NCI-H2107 (cell line): ENCODE measurements at regions not wholly inside any gene's neighbourhood (a gene's known extent, or its start where the extent isn't known, plus 50 kb on each side); places are given as distances from the start of the nearest gene placed in this dataset.
"Not testable (repeated sequence)": the region's sequence is repeated elsewhere in the genome, so short reads cannot be mapped to it uniquely, and the experiment has no call there.

ENCODE experiments used
- DNase-seq: peaks from one replicate; lab custom pipeline; 2025; lab: John Stamatoyannopoulos, UW

- no peak for DNase-seq
Observed at GRCh38 chrX:46366381-46367207, 178.6 kb downstream of the ZNF674 start.

GRCh38 chrX:46354481-46354880 is 190.7 kb downstream of the ZNF674 start:
- DNase-seq = no peak

DNA sequence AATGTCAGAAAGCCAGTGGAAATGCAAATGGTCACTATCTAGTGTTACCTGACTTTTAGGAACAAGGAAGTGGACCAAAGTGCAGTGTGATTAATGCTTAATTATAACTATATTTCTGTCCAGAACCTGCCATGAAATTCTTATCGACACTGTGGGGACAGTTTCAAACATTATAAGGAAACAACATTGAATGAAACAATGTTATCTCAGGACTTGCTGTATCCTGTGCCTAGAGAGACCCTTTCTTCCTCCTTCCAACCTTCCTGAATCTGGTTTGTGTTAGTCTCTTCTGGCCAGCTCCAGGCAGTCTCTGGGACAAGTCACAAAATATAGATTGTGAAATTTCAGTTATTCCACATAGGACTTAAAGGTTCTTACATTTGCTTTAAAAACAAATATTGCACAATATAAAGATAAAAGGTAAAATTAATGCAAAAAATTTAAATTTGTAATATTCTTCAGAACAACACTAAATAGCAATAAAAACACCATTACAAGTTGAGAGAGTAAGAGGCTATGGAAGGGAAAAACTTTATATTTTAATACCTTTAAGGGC is 203.4 kb downstream of the ZNF674 start:
- no peak for DNase-seq

DNA sequence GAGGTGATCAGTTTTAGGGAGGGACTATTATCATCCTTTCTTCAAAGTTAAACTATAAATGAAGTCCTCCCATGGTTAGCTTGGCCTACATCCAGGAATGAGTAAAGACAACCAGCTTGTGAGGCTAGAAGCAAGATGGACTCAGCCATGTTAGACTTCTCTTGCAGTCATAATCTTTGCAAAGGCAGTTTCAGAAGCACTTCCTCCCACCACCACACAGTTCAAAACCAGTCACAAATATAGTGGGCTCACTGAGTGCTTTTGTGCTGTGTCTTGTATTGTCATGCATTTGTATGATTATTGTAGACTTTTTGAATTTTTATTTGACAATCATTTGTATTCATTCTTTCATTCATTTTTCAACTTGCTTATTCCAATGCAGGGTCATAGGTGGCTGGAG is 204.5 kb downstream of the ZNF674 start:
- no peak for DNase-seq

DNA sequence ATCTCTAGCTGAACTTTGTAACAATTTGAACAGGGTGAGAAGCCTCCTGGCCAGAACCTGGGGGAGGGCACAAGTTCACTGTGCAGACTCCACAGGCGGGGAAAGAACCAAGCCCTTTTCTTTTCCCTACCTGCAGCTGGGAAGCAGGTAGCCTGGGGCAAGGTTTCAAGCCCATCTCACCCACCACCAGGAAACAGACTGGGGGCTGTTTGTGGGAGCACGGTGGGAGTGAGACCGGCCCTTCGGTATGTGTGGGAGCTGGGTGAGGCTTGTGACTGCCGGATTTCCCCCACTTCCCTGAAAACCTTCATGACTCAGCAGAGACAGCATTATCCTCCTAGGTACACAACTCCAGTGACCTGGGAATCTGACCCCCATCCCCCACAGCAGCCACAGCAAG is 211.7 kb downstream of the ZNF674 start:
- DNase-seq = no peak

DNA sequence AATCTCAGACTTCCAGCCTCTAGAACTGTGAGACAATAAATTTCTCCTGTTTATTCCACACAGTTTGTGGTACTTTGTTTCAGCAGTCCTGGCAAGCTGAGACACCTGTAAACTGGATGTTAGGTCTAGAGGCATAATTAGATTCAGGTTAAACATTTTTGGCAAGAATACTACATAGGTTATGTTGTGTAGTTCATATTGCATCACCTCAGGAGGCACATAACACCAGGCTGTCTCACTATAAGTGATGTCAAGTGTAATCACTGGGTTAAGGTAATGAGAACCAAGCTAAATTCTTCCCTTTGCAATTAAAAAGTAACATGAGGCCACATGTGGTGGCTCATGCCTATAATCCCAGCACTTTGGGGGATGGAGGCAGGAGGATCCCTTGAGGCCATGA is 214.2 kb downstream of the ZNF674 start:
- no peak for DNase-seq

GRCh38 chrX:46330513-46330912 is 214.7 kb downstream of the ZNF674 start:
- no peak for DNase-seq

GRCh38 chrX:46328133-46328532 is 217.1 kb downstream of the ZNF674 start:
- DNase-seq = no peak

GRCh38 chrX:46327566-46328115 is 217.6 kb downstream of the ZNF674 start:
- no peak for DNase-seq

- no peak for DNase-seq
Observed at GRCh38 chrX:46326161-46326560, 219.1 kb downstream of the ZNF674 start.

GRCh38 chrX:46325312-46325877 is 219.8 kb downstream of the ZNF674 start:
- DNase-seq = no peak

- DNase-seq = no peak
Observed at GRCh38 chrX:46324166-46324565, 221.1 kb downstream of the ZNF674 start.

DNA sequence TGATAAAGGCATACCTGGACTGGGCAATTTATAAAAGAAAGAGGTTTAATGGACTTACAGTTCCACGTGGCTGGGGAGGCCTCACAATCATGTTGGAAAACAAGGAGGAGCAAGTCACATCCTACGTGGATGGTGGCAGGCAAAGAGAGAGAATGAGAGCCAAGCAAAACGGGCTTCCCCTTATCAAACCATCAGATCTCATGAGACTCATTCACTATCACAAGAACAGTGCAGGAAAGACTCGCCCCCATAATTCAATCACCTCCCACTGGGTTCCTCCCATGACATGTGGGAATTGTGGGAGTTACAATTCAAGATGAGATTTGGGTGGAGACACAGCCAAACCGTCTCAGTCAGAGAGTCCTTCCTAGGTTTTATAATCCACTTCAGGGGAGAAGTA is 222.3 kb downstream of the ZNF674 start:
- DNase-seq = not testable (repeated sequence)

DNA sequence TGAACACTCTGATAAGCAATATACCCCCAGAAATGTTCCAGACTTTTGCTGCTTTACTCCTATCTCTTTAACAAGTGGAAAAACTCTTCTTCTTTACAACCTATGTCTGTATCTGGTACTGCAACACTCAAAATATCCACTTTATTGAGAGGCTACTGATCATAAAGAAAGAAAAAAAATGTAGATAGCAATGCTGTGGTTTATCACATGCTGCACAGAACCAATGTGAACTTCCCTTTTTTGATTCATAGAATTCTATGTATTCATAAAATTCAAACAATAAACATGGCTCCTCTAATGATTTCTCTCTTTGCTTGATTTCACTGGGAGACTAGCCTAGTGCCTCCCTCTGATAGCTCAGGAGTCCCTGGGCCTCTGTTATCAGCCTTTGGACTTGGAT is 223.5 kb downstream of the ZNF674 start:
- DNase-seq = no peak

DNA sequence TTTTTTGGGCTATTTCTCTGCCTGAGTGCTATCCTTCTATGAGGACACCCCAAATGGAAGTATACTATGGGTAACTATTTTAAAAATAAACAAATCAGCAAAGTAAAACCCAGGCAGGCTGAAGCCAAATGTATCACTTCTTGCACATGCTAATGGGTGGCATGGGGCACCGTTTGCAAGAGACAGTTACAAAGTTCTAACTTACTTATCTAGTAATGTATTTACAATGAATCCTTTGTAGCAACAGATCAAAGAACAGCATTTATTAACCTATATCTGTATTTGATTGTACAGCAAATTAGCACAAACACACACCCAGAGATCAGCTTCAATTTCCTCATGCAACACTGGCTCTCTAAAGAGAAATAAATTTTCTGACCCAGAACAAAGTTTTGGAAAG is 225.5 kb downstream of the ZNF674 start:
- no peak for DNase-seq

GRCh38 chrX:46318551-46318950 is 226.7 kb downstream of the ZNF674 start:
- no peak for DNase-seq

DNA sequence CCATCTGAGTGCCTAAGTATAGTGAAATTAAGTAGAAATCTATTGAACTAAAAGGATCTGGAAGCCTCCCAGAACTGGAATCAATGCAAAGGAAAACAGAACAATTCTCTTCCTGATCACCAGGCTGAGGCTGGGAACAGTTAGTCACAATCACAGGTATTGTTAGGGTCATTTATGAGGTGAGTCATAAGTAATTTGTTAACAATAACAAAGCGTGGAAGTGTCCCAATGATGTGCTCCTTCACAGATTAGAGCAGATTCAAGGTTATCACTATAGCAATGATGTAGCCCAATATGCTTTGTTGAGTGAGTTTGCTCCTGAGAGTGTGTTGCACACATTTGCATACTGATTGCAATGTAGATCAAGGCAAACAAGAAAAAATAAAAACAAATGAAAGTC is 228.1 kb downstream of the ZNF674 start:
- no peak for DNase-seq

- no peak for DNase-seq
Observed at GRCh38 chrX:46311581-46312120, 233.6 kb downstream of the ZNF674 start.

DNA sequence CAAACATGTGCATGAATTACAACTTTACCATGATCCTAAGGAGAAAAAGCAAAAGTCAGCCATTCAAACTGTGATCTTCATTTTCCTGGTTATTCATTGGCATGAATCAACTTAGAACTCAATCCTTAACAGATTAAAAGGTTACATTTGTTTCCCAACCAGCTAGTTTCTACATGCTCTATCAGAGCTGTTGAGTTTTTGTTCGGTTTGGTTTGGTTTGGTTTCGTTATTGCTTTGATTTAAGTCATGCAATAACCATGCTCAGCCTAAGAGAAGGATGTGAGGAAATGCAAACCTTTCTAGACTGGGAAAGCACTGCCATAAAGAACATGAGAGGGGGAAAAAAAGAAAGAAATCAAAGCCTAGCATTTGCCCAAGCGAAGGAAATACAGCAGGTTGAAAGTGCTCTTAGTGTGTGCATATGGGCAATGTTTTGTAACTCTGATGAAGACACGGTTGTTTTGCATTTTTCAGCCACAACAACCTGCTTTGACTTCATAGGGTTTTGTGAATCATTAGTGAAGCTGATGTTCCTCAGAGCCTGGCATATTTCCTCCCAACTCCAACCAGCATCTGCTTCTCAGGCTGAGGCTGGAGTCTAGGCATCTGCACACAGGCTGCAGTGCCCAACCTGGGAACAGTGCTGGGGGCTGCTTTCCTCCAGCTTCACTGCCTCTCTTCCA is 234.3 kb downstream of the ZNF674 start:
- DNase-seq = no peak

DNA sequence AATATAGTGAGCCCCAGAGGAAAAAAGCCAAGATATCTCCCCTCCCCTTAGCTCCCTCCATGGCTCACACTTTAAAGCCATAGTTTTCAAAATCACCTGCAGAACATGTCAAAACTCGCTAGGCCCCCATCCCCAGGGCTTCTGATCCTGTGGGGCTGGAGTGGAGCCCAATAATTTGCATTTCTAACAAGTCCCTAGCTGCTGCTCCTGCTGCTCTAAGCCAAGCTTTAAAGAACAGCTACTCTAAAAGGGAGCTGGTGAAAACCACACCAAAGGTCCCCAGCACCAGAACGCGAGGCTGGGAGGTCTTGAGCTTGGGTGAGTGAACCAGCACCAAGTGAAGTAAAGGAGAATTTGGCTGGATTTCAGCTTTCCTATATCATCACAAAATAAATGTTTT is 237.1 kb downstream of the ZNF674 start:
- DNase-seq = no peak

GRCh38 chrX:46306103-46306502 is 239.1 kb downstream of the ZNF674 start:
- DNase-seq = no peak

- DNase-seq = no peak
Observed at GRCh38 chrX:46305431-46305830, 239.8 kb downstream of the ZNF674 start.
